GM21381 (cell line): ENCODE measurements at regions not wholly inside any gene's neighbourhood (a gene's known extent, or its start where the extent isn't known, plus 50 kb on each side); places are given as distances from the start of the nearest gene placed in this dataset.
"Not testable (repeated sequence)": the region's sequence is repeated elsewhere in the genome, so short reads cannot be mapped to it uniquely, and the experiment has no call there.

Experiments
- ATAC-seq: cut with Tn5 transposase; IDR thresholded peaks from one replicate; pipeline ENCODE4 v1.9.1; 2021; ENCODE audit warnings: mild to moderate bottlenecking, moderate library complexity; ENCODE audit not compliant: unreplicated experiment

DNA sequence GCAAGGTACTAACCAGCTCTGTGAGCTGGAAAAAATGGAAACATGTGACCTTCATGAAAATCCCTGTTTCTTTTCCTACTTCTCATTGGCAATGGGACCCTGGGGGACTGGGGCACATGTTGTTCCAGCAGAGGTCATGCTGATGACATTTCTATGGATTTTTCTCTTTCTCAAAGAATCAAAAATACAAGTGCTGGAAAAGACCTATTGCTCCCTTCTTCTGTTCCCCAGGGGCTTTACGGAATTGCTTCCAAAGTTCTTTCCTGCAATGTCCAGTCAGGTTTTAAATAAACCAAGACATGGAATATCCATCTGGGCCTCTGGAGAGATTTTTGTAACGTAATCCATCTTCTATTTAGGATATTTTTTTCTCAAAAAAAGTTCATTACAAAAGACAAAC is 1006.1 kb upstream of the CELF4 start:
- ATAC-seq = no peak

DNA sequence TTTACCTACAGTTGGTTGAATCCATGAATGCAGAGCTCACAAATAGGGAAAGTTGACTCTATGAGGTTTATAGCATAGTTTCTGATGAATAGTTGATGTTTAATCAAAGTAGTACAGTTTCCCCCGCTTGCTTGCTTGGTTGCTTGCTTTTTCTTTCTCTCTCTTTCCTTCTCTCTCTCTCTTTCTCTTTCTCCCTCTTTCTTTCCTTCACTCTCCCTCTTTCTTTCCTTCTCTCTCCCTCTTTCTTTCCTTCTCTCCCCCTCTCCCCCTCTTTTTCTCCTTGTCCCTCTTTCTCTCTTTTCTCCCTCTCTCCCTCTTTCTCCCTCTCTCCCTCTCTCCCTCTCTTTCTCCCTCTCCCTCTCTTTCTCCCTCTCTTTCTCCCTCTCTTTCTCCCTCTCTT is 999.9 kb upstream of the CELF4 start:
- no peak for ATAC-seq

DNA sequence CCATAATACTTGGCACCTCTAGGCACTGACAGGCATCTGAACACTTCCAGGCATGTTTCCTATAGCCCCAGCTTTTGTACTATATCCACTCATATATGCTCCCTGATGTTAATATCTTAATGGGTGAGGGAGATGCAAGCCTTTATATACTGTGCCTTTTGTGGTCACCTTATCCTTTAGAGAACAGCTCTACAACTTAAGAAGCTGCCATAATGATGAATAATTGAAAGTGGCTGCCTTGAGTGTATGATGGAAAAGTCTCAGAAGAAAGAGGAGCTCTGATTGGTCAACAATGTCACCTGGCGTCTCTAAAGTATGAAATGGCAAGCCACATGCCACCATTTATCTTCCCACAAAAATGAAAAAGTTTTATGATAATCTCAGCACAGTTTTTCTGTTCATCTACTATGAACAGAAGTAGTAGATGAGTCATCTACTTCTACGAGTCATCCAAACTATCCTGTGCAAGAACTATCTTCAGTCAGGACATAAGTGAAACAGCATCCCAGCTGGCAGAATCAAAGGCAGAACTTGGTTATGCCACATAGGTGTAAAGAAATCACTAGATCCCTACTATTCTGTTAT is 997.9 kb upstream of the CELF4 start:
- ATAC-seq = no peak

DNA sequence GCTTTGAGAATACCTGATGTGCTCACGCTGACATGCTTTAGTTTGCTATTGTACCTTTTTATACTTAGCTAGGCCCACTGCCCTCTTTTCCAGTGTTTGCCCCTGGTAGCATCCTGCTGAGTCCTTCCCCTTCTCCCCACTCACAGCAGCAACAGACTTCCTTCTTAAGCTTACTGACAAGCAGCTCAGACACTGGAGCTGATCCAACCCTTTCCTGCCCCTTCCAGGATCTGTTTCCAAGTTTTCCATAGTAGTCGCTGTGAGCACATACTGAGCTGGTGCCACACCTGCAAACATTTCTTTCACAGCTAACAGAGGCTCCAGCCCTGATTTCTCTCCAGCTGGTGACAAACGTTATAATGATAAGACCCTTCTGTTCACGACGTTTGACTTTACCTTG is 991.4 kb upstream of the CELF4 start:
- ATAC-seq = no peak

DNA sequence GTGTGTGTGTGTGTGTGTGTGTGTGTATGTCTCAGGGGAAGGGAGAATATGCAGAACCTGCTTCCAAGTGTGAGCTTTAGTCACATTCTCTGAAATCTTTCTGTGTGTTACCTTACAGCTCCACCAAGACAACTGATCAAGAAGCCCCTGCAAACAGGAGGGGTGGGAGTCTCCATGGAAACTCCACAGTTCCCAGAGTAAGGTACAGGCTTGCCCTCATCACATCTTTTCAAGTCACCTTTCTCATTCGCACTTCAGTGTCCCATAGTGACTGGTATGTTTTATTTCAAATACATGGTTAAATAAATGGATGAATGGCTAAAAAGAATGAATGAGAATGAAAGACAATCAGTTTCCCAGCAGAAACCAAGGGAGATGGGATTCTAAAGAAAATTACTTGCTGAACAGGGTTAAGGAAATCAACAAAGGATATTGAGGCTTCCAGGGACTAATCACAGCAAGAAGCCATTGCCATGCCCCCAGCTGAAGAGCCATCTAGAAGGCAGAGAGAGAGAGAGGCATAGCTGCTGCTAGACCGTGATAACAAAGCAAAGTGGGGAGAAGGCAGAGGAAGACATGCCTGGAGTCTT is 987.2 kb upstream of the CELF4 start:
- ATAC-seq = no peak

DNA sequence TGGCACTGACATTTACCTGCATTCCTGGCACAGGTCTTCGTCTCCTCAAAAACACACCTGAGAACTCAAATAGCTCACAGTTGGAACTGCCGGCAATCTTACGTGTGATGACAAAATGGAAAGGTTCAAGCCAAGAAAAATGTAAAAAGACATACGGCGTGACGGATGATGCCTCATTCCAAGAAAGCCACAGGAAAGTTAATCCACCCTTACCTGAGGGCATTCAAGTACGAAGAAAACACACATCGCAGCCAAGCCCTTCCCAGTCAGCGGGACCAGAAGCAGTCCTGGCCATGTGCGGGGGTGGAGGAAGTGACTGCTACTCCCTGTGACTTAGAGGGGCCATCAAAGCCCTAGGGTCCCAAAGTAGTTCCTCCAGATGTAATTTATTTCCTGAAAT is 986.3 kb upstream of the CELF4 start:
- no peak for ATAC-seq

DNA sequence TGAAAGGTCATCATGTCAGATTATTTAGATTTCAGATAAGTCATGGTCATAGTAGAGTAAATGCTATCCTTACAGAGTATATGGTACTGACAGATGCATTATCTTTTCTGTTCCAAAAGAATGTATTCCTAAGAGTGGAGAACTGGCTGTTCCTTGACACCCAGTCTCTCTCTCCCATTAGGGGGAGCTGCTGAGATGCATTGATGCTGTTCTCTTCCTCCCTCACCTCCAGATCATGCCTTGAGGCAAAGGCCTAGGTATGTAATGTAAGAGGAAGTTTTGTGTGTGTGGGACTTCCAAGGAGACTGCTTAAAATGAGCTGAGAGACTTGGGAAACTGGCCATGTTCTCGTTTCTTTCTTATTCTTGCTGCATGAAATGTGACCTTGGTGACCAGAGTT is 979.5 kb upstream of the CELF4 start:
- ATAC-seq = no peak

DNA sequence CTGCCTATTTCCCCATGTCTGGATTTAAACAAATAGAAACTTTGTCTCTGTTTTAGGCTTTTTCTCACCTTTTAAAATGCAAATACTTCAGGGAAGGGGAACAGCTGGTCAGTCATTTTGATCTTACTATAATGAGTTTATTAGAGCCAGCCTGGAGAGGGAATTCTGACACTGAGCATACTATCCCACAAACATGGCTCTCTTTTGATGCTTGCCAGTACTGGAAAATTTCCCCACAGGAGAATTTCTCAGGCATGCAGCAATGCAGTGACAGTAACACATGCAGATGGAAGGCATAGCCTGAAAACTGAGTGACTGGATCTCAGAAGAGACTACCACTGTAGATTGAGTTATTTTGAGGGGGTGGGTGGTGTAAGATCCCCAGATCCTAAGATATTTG is 974.3 kb upstream of the CELF4 start:
- ATAC-seq = no peak

DNA sequence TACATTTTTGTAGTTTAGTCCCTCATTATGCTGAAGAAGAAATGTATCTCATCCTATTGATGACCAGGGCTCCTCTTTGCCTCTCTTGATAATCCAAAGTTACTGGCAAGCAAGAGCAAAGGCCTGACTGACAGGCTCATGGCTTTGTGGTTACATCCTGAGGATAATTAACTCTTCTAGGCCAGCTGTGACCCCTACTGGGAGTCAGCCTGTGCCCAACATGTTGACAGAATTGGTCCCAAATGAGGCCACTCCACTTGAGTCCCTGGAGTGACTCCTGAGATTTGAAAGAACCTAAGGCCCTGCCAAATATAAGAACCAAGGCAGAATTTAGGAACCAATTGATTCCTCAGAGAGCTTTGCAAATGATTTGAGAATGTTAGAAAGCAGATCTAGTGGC is 973.8 kb upstream of the CELF4 start:
- no peak for ATAC-seq

DNA sequence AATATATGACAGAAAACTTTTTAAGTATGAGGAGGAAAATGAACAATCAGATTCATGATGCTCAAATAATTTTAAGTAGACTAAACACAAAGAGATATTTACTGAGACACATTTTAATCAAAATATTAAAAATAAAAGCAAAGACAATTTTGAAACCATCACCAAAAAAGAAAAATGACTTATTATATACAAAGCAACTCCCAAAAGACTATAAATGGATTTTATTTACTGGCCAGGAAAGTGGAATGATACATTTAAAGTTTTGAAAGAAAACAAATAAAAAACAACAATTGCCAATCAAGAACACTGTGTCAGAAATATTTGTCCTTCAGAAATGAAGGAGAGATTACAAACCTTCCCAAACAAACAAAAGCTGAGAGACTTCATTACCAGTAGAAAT is 968.5 kb upstream of the CELF4 start:
- no peak for ATAC-seq

DNA sequence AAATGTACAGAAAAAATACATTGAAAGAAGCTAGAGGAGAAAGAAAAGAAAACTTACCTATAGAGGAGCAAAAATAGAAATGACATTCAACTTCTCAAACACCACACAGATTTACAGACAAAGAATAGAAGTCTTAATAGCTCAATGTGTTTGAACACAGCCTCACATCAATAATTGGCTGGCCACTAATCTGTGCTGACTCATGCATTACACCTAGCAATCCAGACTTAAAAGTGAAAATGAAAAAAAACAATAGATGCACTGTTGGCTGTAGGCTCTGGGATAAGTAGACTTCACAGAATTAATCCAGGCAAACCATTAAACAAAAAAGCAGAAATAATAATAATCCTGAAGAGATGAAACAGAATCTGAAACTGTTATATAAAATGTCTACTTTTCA is 961.3 kb upstream of the CELF4 start:
- ATAC-seq = no peak

DNA sequence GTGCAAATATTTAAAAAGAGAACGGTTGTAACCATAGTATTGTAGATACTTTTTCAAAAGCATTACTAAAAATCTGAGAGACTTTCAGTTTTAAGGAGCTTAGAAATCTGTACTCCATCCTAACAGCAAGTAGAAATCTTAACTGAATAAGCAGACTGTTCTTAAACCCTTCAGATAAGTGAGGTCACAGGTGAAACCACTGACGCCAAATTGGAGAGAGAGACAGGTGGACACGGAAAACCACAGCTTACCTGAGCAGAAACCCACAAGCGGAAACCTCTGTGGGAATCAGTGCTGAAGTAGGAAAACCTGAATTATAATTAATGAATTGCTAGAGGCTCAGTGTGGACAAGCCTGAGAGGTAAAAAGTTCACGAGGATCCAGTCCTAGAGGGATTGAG is 959.4 kb upstream of the CELF4 start:
- ATAC-seq = no peak

DNA sequence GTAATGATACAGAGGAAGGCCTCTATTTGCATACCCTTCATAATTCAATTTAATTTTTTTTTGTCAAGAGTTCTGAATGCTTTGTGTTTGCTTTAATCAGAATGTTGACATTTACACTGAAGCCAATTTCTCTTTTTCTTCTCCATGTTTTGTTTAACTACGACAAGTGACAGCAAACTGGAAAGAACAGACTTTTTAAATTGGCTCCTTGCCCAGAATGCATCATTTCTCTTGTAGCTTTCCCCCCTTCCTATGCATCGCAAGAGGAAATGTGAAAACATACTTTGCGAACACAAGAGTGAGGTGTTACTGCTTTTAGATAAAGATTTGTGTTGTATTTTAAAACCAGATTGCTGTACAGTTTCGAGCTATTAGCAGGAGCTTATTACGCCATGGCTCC is 955.2 kb upstream of the CELF4 start:
- ATAC-seq = no peak

DNA sequence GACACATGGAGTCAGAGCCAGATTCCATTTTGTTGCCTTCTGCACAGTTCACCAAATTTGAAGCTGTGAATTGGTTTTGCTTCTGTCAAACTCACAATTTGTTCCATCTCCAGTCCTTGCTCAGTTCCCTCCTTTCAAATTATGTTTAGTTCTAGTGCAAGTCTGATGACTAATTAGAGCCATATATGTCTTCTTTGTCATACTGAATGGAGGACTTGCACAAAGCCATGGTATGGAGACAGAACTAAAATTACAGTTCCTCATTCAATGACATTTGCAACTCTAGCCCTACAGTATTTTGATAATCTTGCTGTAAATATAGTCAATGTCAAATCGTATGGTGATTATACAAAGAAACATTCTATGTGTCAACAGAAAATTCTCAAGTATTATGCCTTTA is 936.9 kb upstream of the CELF4 start:
- no peak for ATAC-seq

DNA sequence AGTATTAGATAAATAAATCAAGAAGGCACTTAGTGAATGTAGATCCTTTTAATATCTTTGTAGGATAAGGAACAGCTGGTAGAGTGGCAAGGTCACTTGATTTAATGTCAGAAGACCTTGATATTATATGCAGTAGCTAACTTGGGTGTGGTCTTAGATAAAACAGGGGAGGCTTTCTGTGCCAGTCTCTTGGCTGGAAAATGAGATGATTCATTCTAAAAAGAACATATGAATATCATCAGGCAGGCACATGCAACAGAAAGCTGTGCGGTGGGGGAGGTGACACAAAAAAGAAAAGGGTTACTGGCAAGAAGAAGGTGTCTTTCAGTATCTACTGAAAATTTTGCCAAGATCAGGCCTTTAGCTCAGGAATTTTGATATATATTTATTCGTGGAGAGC is 931.7 kb upstream of the CELF4 start:
- ATAC-seq = no peak

DNA sequence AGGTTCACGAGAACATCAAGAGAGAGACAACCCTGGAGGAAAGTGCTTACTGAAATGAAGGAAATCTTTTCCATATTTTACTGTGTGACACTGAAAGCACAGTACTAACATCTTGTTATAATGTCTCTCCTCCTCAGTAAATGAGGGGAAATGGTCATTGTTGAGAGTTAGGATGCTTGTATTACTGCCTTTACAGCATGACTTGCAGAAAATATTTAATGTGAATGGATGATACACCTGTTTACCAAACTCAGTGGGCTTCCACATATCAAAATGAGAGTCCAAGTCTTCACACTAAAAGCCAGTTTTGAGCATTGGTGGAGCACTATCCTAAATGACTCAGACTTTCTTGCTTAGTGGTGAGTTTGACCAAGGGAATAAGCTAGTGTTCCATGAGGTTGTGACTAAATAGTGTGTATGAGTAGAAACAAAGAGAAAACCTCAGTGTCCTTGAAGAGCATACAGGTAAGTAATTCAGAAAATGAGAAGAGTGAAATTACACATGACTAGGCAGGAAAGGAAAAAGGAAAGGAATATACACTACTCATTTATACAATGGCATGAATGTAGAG is 930.7 kb upstream of the CELF4 start:
- no peak for ATAC-seq

DNA sequence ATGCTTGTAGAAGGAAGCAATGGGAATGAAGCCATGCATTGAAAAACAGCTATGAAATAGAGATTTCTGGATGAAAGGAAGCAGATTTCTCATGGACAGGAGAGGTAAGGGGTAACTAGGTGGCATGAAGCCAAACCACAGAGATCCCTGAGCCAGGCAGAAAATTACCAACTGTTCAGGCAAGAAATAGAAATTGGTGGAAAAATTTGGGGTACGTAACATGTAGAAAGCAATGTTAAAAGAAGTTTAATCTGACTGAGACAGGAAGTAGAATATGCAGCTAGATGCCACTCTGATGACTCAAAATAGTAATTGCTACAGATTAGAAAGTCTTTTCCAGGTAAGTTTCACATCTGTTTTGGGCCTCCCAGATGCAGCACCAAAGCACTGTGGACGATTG is 928.5 kb upstream of the CELF4 start:
- ATAC-seq = no peak

DNA sequence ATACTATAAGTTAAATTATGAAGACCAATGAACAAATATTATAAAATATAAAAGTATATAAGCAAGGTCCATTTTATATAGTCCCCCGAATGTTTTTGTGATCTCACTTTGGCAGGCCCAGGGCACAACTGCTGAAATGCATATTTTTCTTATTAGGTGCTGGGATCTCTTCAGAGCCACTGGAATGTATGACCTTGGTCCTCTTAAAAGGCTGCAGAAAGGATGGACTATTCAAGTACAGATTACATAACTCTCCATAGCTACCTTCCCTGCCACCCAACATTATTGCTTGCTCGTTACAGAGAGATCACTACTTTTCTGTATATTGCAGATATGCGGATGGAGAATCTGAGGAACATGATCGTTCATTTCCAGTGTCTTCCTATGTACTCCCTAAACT is 925.6 kb upstream of the CELF4 start:
- no peak for ATAC-seq

DNA sequence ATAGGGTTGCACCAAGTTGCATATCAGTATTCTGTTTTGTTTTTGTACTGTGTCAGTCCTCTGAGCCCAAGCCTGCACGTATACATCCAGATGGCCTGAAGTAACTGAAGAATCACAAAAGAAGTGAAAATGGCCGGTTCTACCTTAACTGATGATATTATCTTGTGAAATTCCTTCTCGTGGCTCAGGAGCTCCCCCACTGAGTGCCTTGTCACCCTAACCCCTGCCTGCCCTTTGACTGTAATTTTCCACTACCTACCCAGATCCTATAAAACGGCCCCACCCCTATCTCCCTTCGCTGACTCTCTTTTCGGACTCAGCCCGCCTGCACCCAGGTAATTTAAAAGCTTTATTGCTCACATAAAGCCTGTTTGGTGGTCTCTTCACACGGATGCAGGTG is 924.1 kb upstream of the CELF4 start:
- not testable (repeated sequence) for ATAC-seq

DNA sequence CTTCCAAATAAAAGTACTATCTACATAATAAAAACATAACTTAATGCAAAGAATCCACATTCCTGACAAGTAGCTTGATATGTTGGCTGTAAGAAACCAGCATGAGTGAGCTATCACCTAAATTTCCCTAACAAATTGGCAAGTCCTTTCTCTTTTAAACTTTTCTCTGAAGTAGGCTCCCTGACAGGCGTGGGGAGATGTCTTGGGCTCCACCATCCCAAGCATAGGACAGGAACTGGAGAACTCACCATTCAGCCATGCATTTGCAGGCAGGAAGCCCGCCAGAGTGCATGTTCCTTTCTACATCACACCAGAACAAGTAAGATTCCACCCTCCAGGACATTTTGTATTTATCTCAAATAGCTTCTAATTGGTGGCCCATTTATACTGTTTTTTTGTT is 921.9 kb upstream of the CELF4 start:
- no peak for ATAC-seq

DNA sequence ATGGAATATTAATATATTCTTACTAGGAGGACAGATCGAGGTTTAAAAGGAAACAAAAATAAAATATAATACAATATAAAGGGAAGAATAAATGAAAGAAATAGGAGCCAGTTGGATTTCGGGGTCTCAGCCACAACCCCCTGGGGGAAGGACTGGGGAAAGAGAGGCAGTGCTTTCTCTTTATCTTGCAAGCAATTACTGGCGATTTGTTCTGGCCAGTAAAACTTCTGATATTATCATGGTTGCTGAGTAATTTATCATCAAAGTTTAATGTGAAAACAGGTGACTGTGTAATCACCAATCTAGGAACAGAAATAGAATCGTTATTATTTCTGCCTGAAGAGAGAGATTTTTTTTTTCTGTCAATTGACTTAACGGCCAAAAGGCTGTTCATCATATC is 917.7 kb upstream of the CELF4 start:
- no peak for ATAC-seq

DNA sequence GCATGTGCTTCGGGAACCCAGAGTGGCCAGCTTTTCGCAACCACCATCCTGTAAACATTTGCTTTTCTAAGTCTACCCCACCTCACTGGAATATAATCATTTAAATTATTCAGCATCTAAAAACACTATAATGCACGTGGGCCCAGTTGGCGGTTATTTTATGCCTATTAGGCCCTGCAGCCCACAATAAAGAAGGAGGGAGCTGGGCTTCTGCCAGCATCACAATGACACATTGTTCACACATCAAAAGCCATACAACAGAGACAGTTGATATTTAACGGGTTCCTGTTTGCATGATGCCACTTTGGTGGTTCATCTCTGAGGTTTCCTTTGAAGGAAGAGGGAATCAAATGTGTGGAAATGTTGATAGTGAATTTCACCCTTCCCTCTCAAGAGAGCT is 916.0 kb upstream of the CELF4 start:
- ATAC-seq = no peak

DNA sequence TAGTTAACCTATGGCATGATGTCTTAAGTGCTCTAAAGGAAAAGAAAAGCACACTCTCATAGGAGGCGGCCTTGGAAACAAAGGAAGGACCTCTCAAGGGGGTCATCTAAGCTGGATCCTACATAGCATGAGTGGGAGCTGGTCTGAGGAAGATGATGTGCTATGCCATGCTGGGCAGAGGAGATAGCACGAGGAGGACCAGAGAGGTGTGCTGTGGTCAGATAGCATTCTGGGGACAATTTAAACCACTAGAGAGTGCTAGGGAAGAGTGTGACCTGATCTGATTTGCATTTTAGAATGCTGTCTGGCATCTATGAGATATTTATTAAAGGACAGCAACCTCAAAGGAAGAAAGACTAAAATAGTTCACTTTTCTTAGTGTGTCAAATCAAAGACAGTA is 910.1 kb upstream of the CELF4 start:
- no peak for ATAC-seq
